IMR-90 (cell line): ENCODE measurements at regions not wholly inside any gene's neighbourhood (a gene's known extent, or its start where the extent isn't known, plus 50 kb on each side); places are given as distances from the start of the nearest gene placed in this dataset.

Experiments used
- ATAC-seq: fragments of 200-7000 bp; cut with Tn5 transposase; 2 replicates; pipeline ENCODE4 v1.9.1; 2020; ENCODE audit warnings: low read depth, mild to moderate bottlenecking, moderate library complexity
- BruUV-seq: library from RNA; stranded (reverse); fragments of 400-500 nt; replicated peaks from 2 replicates; lab custom pipeline; 2021; lab: Mats Ljungman, UMichigan
- CTCF ChIA-PET: fragments of 300-600 bp; formaldehyde crosslinking; extraction: SDS; loops from one replicate; lab custom pipeline; 2021; ENCODE audit warnings: antibody characterized with exemption; lab: Yijun Ruan, JAX
- POLR2A ChIA-PET: fragments of 300-600 bp; sonication (Branson Sonifier 250); formaldehyde crosslinking; loops from one replicate; lab custom pipeline; 2022; ENCODE audit warnings: antibody characterized with exemption; ENCODE audit not compliant: unreplicated experiment; lab: Charles Lee
- DNase-seq: peaks from one replicate; pipeline ENCODE4 v3.0.0; 2013
- H2AFZ ChIP-seq: replicated peaks from 2 replicates; pipeline ENCODE3; 2013; ENCODE audit warnings: low read length, mild to moderate bottlenecking; ENCODE audit not compliant: poor library complexity
- H2AK5ac ChIP-seq: 2 replicates; pipeline ENCODE4 v1.6.1; 2013; ENCODE audit warnings: low read depth, low read length, inconsistent platforms
- H2AK9ac ChIP-seq: replicated peaks from 2 replicates; pipeline ENCODE3; 2013; ENCODE audit warnings: mild to moderate bottlenecking, low read depth, low read length, moderate library complexity; ENCODE audit not compliant: poor library complexity
- H2BK120ac ChIP-seq: 2 replicates; pipeline ENCODE4 v1.6.1; 2013; ENCODE audit warnings: low read depth, low read length, inconsistent platforms
- H2BK15ac ChIP-seq: 3 replicates; pipeline ENCODE4 v1.6.1; 2013; ENCODE audit warnings: low read depth, low read length, inconsistent platforms
- H2BK20ac ChIP-seq: 2 replicates; pipeline ENCODE4 v1.6.1; 2013; ENCODE audit warnings: low read depth, mild to moderate bottlenecking, inconsistent platforms, low read length, moderate library complexity
- H2BK5ac ChIP-seq: 2 replicates; pipeline ENCODE4 v1.6.1; 2013; ENCODE audit warnings: mild to moderate bottlenecking, low read depth, low read length, inconsistent platforms; ENCODE audit not compliant: poor library complexity, severe bottlenecking
- H3K14ac ChIP-seq: replicated peaks from 2 replicates; pipeline ENCODE4 v1.6.1; 2013; ENCODE audit warnings: low read depth, low read length, inconsistent platforms
- H3K18ac ChIP-seq: 2 replicates; pipeline ENCODE4 v1.6.1; 2013; ENCODE audit warnings: low read depth, low read length, control low read depth
- H3K23ac ChIP-seq: 2 replicates; pipeline ENCODE4 v1.6.1; 2013; ENCODE audit warnings: low read depth, low read length, inconsistent platforms
- H3K27ac ChIP-seq: 2 replicates; pipeline ENCODE4 v1.5.1; 2013; ENCODE audit warnings: mild to moderate bottlenecking, control low read depth, low read length; ENCODE audit not compliant: insufficient read depth
- H3K27me3 ChIP-seq: 2 replicates; pipeline ENCODE4 v1.6.1; 2013; ENCODE audit warnings: low read length; ENCODE audit not compliant: control insufficient read depth, insufficient read depth
- H3K36me3 ChIP-seq: 2 replicates; pipeline ENCODE4 v1.6.1; 2013; ENCODE audit warnings: low read length, mixed read lengths; ENCODE audit not compliant: control insufficient read depth, insufficient read depth
- H3K4ac ChIP-seq: 2 replicates; pipeline ENCODE4 v1.6.1; 2013; ENCODE audit warnings: low read depth, low read length, inconsistent platforms
- H3K4me1 ChIP-seq: 2 replicates; pipeline ENCODE4 v1.6.1; 2013; ENCODE audit warnings: low read length, mixed read lengths; ENCODE audit not compliant: control insufficient read depth, insufficient read depth
- H3K4me2 ChIP-seq: 2 replicates; pipeline ENCODE4 v1.6.1; 2013; ENCODE audit warnings: low read depth, mild to moderate bottlenecking, control low read depth, low read length, moderate library complexity
- H3K4me3 ChIP-seq: 2 replicates; pipeline ENCODE4 v1.5.1; 2013; ENCODE audit warnings: low read depth, mild to moderate bottlenecking, control low read depth, low read length, moderate library complexity; ENCODE audit not compliant: insufficient read depth
- H3K56ac ChIP-seq: 2 replicates; pipeline ENCODE4 v1.6.1; 2013; ENCODE audit warnings: low read length, inconsistent platforms; ENCODE audit not compliant: insufficient read depth; ENCODE audit errors: extremely low read depth
- H3K79me1 ChIP-seq, 2 experiments: 2 replicates each; pipeline ENCODE4 v1.6.1; 2013; ENCODE audit warnings: low read length in 2 of 2, inconsistent platforms in 1 of 2, low read depth in 1 of 2
- H3K9ac ChIP-seq: 2 replicates; pipeline ENCODE4 v1.6.1; 2013; ENCODE audit warnings: low read depth, low read length, control low read depth
- H3K9me1 ChIP-seq: 2 replicates; pipeline ENCODE4 v1.6.1; 2013; ENCODE audit warnings: low read length, inconsistent platforms; ENCODE audit not compliant: insufficient read depth
- H3K9me3 ChIP-seq: 2 replicates; pipeline ENCODE4 v1.6.1; 2013; ENCODE audit warnings: low read length; ENCODE audit not compliant: control insufficient read depth, insufficient read depth
- H4K20me1 ChIP-seq: 2 replicates; pipeline ENCODE4 v1.6.1; 2013; ENCODE audit warnings: low read length, inconsistent platforms; ENCODE audit not compliant: insufficient read depth
- H4K5ac ChIP-seq: 2 replicates; pipeline ENCODE4 v1.6.1; 2013; ENCODE audit warnings: mild to moderate bottlenecking, low read depth, low read length, control low read depth
- H4K8ac ChIP-seq, 2 experiments: 2 replicates each; pipeline ENCODE4 v1.6.1; 2013; ENCODE audit warnings: low read depth in 2 of 2, low read length in 2 of 2, control low read depth in 1 of 2, inconsistent platforms in 1 of 2
- H4K91ac ChIP-seq: 2 replicates; pipeline ENCODE4 v1.6.1; 2013; ENCODE audit warnings: low read depth, low read length, inconsistent platforms; ENCODE audit not compliant: insufficient read depth
- BHLHE40 ChIP-seq: fragments of 150-350 bp; IDR thresholded peaks from 2 replicates; pipeline ENCODE4 v1.6.1; 2016; ENCODE audit warnings: mild to moderate bottlenecking, low read depth, low read length
- CEBPB ChIP-seq: IDR thresholded peaks from 2 replicates; pipeline ENCODE4 v1.6.1; 2012; ENCODE audit warnings: low read depth, low read length, improper control_type of control experiment
- CHD1 ChIP-seq: IDR thresholded peaks from 2 replicates; pipeline ENCODE4 v1.6.1; 2012; ENCODE audit warnings: low read depth, low read length, improper control_type of control experiment
- FOS ChIP-seq: fragments of 150-350 bp; IDR thresholded peaks from 2 replicates; pipeline ENCODE4 v1.6.1; 2016; ENCODE audit warnings: low read depth, low read length
- MAFK ChIP-seq: IDR thresholded peaks from 2 replicates; pipeline ENCODE4 v1.6.1; 2012; ENCODE audit warnings: low read depth, low read length, improper control_type of control experiment
- MAZ ChIP-seq: IDR thresholded peaks from 2 replicates; pipeline ENCODE4 v1.6.1; 2012; ENCODE audit warnings: low read depth, mild to moderate bottlenecking, low read length, improper control_type of control experiment, moderate library complexity, borderline replicate concordance
- MXI1 ChIP-seq: IDR thresholded peaks from 2 replicates; pipeline ENCODE4 v1.6.1; 2012; ENCODE audit warnings: low read depth, mild to moderate bottlenecking, low read length, moderate library complexity, borderline replicate concordance
- NFE2L2 ChIP-seq: fragments of 150-350 bp; IDR thresholded peaks from 2 replicates; pipeline ENCODE4 v1.6.1; 2016; ENCODE audit warnings: low read depth, mild to moderate bottlenecking, low read length
- POLR2A ChIP-seq: IDR thresholded peaks from 2 replicates; pipeline ENCODE4 v1.6.1; 2012; ENCODE audit warnings: mild to moderate bottlenecking, low read depth, low read length
- RAD21 ChIP-seq: IDR thresholded peaks from 2 replicates; pipeline ENCODE4 v1.6.1; 2012; ENCODE audit warnings: low read length, improper control_type of control experiment
- RCOR1 ChIP-seq: IDR thresholded peaks from 2 replicates; pipeline ENCODE4 v1.6.1; 2012; ENCODE audit warnings: mild to moderate bottlenecking, low read length, improper control_type of control experiment; ENCODE audit not compliant: insufficient replicate concordance
- RFX5 ChIP-seq: IDR thresholded peaks from 2 replicates; pipeline ENCODE4 v1.8.0; 2012; ENCODE audit warnings: low read depth, mild to moderate bottlenecking, low read length, moderate library complexity
- SMC3 ChIP-seq: fragments of 150-350 bp; IDR thresholded peaks from 2 replicates; pipeline ENCODE4 v1.6.1; 2016; ENCODE audit warnings: low read depth, mild to moderate bottlenecking, antibody characterized with exemption, low read length, moderate library complexity
- WGBS, 2 experiments: methylation state at CpG; one replicate each; pipeline versions ENCODE4 v1.1.5 to v1.1.7; 2013; ENCODE audit warnings: missing lambda C conversion rate in 2 of 2; ENCODE audit not compliant: insufficient read length in 1 of 2; ENCODE audit errors: extremely low coverage in 2 of 2; 5-methylcytosine and 5-hydroxymethylcytosine counted together
- dilution Hi-C: fragments of 300-500 bp; cut with HindIII; formaldehyde crosslinking; loops from one replicate; pipeline ENCODE4 v1.14.3; 2018; ENCODE audit warnings: low sequenced_read_pairs; ENCODE audit not compliant: unreplicated experiment
- in situ Hi-C: fragments of 300-500 bp; cut with MboI; formaldehyde crosslinking; loops from 3 replicates; pipeline ENCODE4 v1.14.3; 2019; ENCODE audit warnings: low sequenced_read_pairs, inconsistent platforms, mixed read lengths
- intact Hi-C: fragments of 100-400 bp; cut with micrococcal nuclease; formaldehyde crosslinking; loops from 2 replicates; pipeline ENCODE4 v1.10.0; 2022
- TF ChIP-seq, protein P1 (sequence below): fragments of 150-350 bp; IDR thresholded peaks from 2 replicates; pipeline ENCODE4 v1.6.1; 2017; ENCODE audit warnings: mild to moderate bottlenecking, antibody characterized with exemption, low read length, low read depth
- TF ChIP-seq, protein P2 (sequence below): conservative IDR thresholded peaks from 2 replicates; pipeline ENCODE4 v1.5.1; 2012; ENCODE audit warnings: mild to moderate bottlenecking, low read depth, low read length, improper control_type of control experiment
- TF ChIP-seq, protein P3 (sequence below): fragments of 150-350 bp; IDR thresholded peaks from 2 replicates; pipeline ENCODE4 v1.6.1; 2016; ENCODE audit warnings: low read depth, mild to moderate bottlenecking, low read length, moderate library complexity, borderline replicate concordance

DNA sequence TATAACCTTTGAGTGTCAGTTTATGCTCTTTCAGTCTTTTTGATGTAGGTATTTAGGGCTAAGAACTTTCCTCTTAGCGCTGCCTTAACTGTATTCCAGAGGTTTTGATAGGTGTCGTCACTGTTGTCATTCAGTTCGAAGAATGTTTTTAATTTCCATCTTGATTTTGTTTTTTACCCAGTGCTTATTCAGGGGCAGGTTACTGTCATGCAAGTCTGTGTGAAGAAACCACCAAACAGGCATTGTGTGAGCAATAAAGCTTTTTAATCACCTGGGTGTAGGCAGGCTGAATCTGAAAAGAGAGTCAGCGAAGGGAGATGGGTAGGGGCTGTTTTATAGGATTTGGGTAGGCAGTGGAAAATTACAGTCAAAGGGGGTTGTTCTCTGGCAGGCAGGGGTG, 142.0 kb upstream of the USP9Y start:
- no CpG with 5 or more reads among the region's 4 CpGs for WGBS, 2 experiments

More for the DNA sequence above, 142.0 kb upstream of the USP9Y start:
- no peaks in the 10 kb centered on the region for H4K20me1 ChIP-seq
- H2AFZ ChIP-seq: no peak overlapping the region
- H2BK15ac ChIP-seq: no peak overlapping the region
- H4K8ac ChIP-seq: no peak overlapping the region
- H3K14ac ChIP-seq: no peak overlapping the region
- no peaks in the 10 kb centered on the region for H3K9me3 ChIP-seq
- dilution Hi-C loops: no loop called here
- intact Hi-C loops: no loop called here
- H4K91ac ChIP-seq: no peak overlapping the region
- no peak overlapping the region for H4K5ac ChIP-seq
- ATAC-seq: no peak
- POLR2A ChIA-PET: no interaction called here
- no peak overlapping the region for H2BK20ac ChIP-seq
- no peak overlapping the region for H3K4me2 ChIP-seq
- no peak overlapping the region for H3K4me3 ChIP-seq
- no TSS peak for BruUV-seq
- DNase-seq: no peak
- no peak overlapping the region for H2BK5ac ChIP-seq
- H3K18ac ChIP-seq: no peak overlapping the region
- no peaks in the 10 kb centered on the region for H3K36me3 ChIP-seq
- no peak overlapping the region for H2AK9ac ChIP-seq
- in situ Hi-C loops: no loop called here
- H3K9me1 ChIP-seq: no peaks in the 10 kb centered on the region
- TF ChIP-seq POLR2A: no peak
- no peak for TF ChIP-seq FOS
- no peak for TF ChIP-seq MAFK
- TF ChIP-seq NFE2L2: no peak
- no peak for TF ChIP-seq BHLHE40
- TF ChIP-seq, protein P1, sequence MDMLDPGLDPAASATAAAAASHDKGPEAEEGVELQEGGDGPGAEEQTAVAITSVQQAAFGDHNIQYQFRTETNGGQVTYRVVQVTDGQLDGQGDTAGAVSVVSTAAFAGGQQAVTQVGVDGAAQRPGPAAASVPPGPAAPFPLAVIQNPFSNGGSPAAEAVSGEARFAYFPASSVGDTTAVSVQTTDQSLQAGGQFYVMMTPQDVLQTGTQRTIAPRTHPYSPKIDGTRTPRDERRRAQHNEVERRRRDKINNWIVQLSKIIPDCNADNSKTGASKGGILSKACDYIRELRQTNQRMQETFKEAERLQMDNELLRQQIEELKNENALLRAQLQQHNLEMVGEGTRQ: no peak
- TF ChIP-seq RCOR1: no peak
- no peak for TF ChIP-seq SMC3
- TF ChIP-seq, protein P2, sequence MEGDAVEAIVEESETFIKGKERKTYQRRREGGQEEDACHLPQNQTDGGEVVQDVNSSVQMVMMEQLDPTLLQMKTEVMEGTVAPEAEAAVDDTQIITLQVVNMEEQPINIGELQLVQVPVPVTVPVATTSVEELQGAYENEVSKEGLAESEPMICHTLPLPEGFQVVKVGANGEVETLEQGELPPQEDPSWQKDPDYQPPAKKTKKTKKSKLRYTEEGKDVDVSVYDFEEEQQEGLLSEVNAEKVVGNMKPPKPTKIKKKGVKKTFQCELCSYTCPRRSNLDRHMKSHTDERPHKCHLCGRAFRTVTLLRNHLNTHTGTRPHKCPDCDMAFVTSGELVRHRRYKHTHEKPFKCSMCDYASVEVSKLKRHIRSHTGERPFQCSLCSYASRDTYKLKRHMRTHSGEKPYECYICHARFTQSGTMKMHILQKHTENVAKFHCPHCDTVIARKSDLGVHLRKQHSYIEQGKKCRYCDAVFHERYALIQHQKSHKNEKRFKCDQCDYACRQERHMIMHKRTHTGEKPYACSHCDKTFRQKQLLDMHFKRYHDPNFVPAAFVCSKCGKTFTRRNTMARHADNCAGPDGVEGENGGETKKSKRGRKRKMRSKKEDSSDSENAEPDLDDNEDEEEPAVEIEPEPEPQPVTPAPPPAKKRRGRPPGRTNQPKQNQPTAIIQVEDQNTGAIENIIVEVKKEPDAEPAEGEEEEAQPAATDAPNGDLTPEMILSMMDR: no peak
- TF ChIP-seq MAZ: no peak
- TF ChIP-seq CEBPB: no peak
- TF ChIP-seq RAD21: no peak
- TF ChIP-seq MXI1: no peak
- TF ChIP-seq RFX5: no peak
- TF ChIP-seq, protein P3, sequence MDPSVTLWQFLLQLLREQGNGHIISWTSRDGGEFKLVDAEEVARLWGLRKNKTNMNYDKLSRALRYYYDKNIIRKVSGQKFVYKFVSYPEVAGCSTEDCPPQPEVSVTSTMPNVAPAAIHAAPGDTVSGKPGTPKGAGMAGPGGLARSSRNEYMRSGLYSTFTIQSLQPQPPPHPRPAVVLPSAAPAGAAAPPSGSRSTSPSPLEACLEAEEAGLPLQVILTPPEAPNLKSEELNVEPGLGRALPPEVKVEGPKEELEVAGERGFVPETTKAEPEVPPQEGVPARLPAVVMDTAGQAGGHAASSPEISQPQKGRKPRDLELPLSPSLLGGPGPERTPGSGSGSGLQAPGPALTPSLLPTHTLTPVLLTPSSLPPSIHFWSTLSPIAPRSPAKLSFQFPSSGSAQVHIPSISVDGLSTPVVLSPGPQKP: no peak
- TF ChIP-seq CHD1: no peak
- no peak overlapping the region for H2AK5ac ChIP-seq
- H3K56ac ChIP-seq: no peak overlapping the region
- CTCF ChIA-PET: no interaction called here
- no peaks in the 10 kb centered on the region for H3K79me1 ChIP-seq
- no peaks in the 10 kb centered on the region for H3K27me3 ChIP-seq
- no peak overlapping the region for H2BK120ac ChIP-seq
- no peaks in the 10 kb centered on the region for H3K4me1 ChIP-seq
- no peak overlapping the region for H3K9ac ChIP-seq
- no peak overlapping the region for H3K4ac ChIP-seq
- no peak overlapping the region for H3K23ac ChIP-seq
- no peak overlapping the region for H3K27ac ChIP-seq
